Pancreas (tissue), 10 donors: ENCODE measurements at regions not wholly inside any gene's neighbourhood (a gene's known extent, or its start where the extent isn't known, plus 50 kb on each side); places are given as distances from the start of the nearest gene placed in this dataset.

Experiments used
- ATAC-seq, 4 donors: fragments of 200-7000 bp; cut with Tn5 transposase; one replicate each; pipeline versions ENCODE4 v1.8.0 to v1.9.1; 2020; ENCODE audit warnings: mild to moderate bottlenecking in 4 of 4, moderate library complexity in 4 of 4
- DNase-seq, 6 donors: peaks; one replicate each; pipeline ENCODE4 v3.0.0-alpha.2; 2020
- FAIRE-seq: peaks from 2 replicates; lab custom pipeline; 2012; peaks lifted over from hg19 to GRCh38; lab: Jason Lieb, UNC
- H3K27ac ChIP-seq, 4 donors: fragments of 200-600 bp; sonication (generic); 1 replicate in 3 of 4; 2 replicates in 1 of 4; pipeline versions ENCODE4 v1.5.0 to v1.8.0; 2020
- H3K27me3 ChIP-seq, 4 donors: fragments of 200-600 bp; one replicate each; pipeline ENCODE4 v1.8.0; 2021
- H3K36me3 ChIP-seq, 3 donors: fragments of 200-600 bp; sonication (generic) in 1 of 3; one replicate each; pipeline versions ENCODE4 v1.5.0 to v1.8.0; 2020 to 2021
- H3K4me1 ChIP-seq, 3 donors: fragments of 200-600 bp; one replicate each; pipeline ENCODE4 v1.8.0; 2021
- H3K4me3 ChIP-seq, 4 donors: fragments of 200-600 bp; sonication (generic) in 2 of 4; one replicate each; pipeline versions ENCODE4 v1.5.0 to v1.8.0; 2020 to 2021
- H3K9me3 ChIP-seq, 4 donors: fragments of 200-600 bp; one replicate each; pipeline ENCODE4 v1.8.0; 2021
- WGBS, 2 donors: extraction: QIAGEN DNeasy Blood & Tissue Kit; methylation state at CpG; one replicate each; pipeline ENCODE4 v1.1.7; 2013; 5-methylcytosine and 5-hydroxymethylcytosine counted together
- intact Hi-C, 3 donors: fragments of 100-400 bp; cut with DNase I; formaldehyde crosslinking; loops; one replicate each; pipeline versions ENCODE4 v1.11.1 to v1.14.2; 2022
- TF ChIP-seq, protein P1 (sequence below), 4 donors: fragments of 200-600 bp; sonication (generic) in 3 of 4; IDR thresholded peaks; one replicate each; pipeline versions ENCODE4 v1.5.0 to v1.8.0; 2021; ENCODE audit warnings: antibody characterized with exemption in 4 of 4
- donor health status: healthy with polysubstance abuse.
- donor health status: DM: no; HTN: no; CAD: no; lungs with moderate emphysema.
- donor health status: DM: no; HTN: no; CAD: no.
- donor health status: control.
- donor health status: control.
- donor health status: Bipolar disorder and iron deficiency.
- donor health status: DM: yes; HTN: yes; CAD: no.
- donor health status: DM: no; HTN: no; CAD: no.
- donor health status: DM: no; HTN: no; CAD: no.
- donor health status: DM: yes; HTN: yes; CAD: no.

DNA sequence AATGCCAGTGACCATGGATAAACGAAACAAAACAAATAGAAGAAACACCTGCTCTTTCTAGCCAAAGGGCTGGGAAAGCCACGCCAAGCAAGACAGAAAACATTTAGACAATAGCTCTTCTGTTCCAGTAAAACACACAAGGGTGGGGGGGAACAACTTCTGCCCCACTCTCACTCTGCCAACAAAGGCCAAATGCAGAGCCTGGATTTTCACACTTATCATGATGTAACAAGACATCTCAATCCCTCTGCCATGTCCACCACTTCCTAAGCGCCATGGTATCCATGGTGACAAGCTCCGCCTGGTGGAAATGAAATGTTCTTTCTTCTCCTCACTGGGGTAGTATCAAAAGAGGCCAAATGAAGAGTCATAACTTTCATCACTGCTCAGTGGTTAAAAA lies 60.6 kb downstream of the DRD1 start:
- intact Hi-C loops, result no loop called here
- Histone ChIP-seq H3K27me3 (no peaks in the 10 kb centered on the region), H3K27ac (no peak overlapping the region), H3K36me3 (no peaks in the 10 kb centered on the region), H3K9me3 (no peaks in the 10 kb centered on the region), H3K4me1 (no peaks in the 10 kb centered on the region), H3K4me3 (no peak overlapping the region)
- DNase-seq (no peak), FAIRE-seq (no peak), ATAC-seq (no peak)
- WGBS, 2 donors, result 17 to 18% methylated on average over 4 of the region's 4 CpGs
- TF ChIP-seq, protein P1, sequence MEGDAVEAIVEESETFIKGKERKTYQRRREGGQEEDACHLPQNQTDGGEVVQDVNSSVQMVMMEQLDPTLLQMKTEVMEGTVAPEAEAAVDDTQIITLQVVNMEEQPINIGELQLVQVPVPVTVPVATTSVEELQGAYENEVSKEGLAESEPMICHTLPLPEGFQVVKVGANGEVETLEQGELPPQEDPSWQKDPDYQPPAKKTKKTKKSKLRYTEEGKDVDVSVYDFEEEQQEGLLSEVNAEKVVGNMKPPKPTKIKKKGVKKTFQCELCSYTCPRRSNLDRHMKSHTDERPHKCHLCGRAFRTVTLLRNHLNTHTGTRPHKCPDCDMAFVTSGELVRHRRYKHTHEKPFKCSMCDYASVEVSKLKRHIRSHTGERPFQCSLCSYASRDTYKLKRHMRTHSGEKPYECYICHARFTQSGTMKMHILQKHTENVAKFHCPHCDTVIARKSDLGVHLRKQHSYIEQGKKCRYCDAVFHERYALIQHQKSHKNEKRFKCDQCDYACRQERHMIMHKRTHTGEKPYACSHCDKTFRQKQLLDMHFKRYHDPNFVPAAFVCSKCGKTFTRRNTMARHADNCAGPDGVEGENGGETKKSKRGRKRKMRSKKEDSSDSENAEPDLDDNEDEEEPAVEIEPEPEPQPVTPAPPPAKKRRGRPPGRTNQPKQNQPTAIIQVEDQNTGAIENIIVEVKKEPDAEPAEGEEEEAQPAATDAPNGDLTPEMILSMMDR (IDR thresholded peaks at IDR 0.05), result no peak

DNA sequence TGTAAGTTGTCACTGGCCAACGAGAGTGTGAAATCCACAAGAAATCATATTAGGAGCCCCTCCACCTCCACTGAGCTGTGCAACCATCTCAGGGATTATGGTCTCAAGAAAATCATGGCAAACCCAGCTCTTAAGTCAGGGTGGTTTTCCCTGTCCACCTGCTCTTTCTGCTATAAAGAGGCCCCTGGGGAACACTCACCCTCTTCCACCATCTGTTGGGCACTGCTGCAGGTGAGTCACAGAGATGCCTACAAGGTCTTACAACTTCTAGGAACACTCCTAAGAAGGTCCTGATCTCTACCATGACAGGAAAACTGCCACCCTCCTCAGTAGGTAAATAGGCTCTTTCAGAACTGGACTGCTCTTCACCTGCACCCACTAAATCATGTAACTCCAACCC lies 61.8 kb downstream of the DRD1 start:
- no peaks in the 10 kb centered on the region for H3K27me3 ChIP-seq
- no peaks in the 10 kb centered on the region for H3K36me3 ChIP-seq
- ATAC-seq (no peak), FAIRE-seq (no peak), DNase-seq (no peak)
- no peak overlapping the region for H3K27ac ChIP-seq
- no peaks in the 10 kb centered on the region for H3K9me3 ChIP-seq
- H3K4me3 ChIP-seq, result no peak overlapping the region
- WGBS, 2 donors, result 74 to 75% methylated on average over 1 of the region's 1 CpG
- H3K4me1 ChIP-seq, result no peaks in the 10 kb centered on the region
- TF ChIP-seq, protein P1 (IDR thresholded peaks at IDR 0.05), result no peak
- intact Hi-C loops, result no loop called here

DNA sequence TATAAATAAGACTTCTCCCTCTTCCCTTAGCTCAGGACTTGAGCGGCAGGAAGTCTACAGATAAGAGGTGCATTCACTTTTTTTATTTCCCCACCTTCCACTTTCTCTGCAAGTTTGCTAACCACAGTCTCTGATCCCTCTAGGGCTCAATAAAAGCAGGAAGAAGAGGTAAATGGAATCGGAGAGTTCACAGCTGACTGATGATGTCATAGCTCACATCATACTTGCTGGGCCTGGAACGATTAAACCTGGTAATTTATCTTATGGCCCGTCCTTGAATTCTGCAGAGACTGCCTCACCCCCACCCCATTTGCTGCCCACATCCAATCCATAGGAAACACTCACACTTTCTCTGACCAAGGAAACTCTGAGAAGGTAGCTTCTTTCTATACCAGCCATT lies 62.9 kb downstream of the DRD1 start:
- H3K4me3 ChIP-seq, result no peak overlapping the region
- TF ChIP-seq, protein P1 (IDR thresholded peaks at IDR 0.05), result no peak
- H3K27ac ChIP-seq, result no peak overlapping the region
- no peak for FAIRE-seq
- intact Hi-C loops, result no loop called here
- no peak for DNase-seq
- H3K27me3 ChIP-seq, result no peaks in the 10 kb centered on the region
- no peaks in the 10 kb centered on the region for H3K36me3 ChIP-seq
- 53 to 59% methylated on average over 4 of the region's 4 CpGs for WGBS, 2 donors
- H3K9me3 ChIP-seq, result no peaks in the 10 kb centered on the region
- no peaks in the 10 kb centered on the region for H3K4me1 ChIP-seq
- ATAC-seq, result no peak

DNA sequence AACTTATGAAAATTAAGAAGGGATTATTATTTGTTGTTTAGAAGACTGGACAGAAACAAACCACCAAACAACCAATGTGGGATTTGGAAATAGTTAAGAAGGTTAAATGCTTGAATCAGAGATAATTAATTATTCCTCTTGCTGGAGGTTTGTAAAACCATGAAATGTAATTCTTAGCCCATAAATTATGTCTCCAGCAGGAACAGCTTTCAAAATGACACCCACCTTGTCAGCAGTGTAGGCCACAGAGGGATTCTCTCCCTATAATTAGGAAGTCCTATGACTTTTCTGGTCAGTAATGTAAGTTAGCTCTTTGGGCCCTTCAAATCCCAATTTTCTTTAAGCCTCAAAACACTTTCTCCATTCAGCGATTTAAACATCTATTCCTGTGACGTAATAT lies 63.3 kb downstream of the DRD1 start:
- DNase-seq (no peak), ATAC-seq (no peak), FAIRE-seq (no peak)
- Histone ChIP-seq H3K27me3 (no peaks in the 10 kb centered on the region), H3K36me3 (no peaks in the 10 kb centered on the region), H3K9me3 (no peaks in the 10 kb centered on the region), H3K27ac (no peak overlapping the region), H3K4me1 (no peaks in the 10 kb centered on the region), H3K4me3 (no peak overlapping the region)
- TF ChIP-seq, protein P1 (IDR thresholded peaks at IDR 0.05), result no peak
- intact Hi-C loops, result no loop called here
- WGBS, 2 donors, result 90 to 91% methylated on average over 2 of the region's 2 CpGs

DNA sequence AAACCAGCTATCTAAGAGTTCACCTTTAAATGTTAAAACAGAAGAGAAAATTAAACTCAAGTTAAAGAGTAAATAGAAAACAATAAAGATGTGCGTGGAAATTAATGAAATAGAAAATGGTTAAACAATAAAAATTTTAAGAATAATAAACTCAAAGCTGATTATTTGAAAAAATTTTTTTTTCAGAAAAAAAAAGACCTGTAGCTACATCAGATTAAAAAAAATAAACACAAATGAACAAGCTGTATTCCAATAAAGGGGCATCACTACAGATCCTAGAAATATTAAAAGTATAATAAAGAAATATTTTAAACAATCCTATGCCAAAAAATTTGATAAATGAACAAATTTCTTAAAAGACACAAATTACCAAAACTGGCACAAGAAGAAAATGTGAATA lies 64.1 kb downstream of the DRD1 start:
- TF ChIP-seq, protein P1 (IDR thresholded peaks at IDR 0.05), result no peak
- Histone ChIP-seq H3K27me3 (no peaks in the 10 kb centered on the region), H3K4me1 (no peaks in the 10 kb centered on the region), H3K36me3 (no peaks in the 10 kb centered on the region), H3K9me3 (no peaks in the 10 kb centered on the region), H3K27ac (no peak overlapping the region), H3K4me3 (no peak overlapping the region)
- ATAC-seq (no peak), DNase-seq (no peak), FAIRE-seq (no peak)
- intact Hi-C loops, result no loop called here
- WGBS, 2 donors, result 0% methylated on average over 1 of the region's 1 CpG
